NCI-H146 treated with DMSO at 0.1 percent for 48 hours (cell line): ENCODE measurements at regions not wholly inside any gene's neighbourhood (a gene's known extent, or its start where the extent isn't known, plus 50 kb on each side); places are given as distances from the start of the nearest gene placed in this dataset.

Experiments
- DNase-seq: peaks from one replicate; lab custom pipeline; 2025; ENCODE audit not compliant: unreplicated experiment; lab: John Stamatoyannopoulos, UW

GRCh38 chr2:60106836-60107529 is 446.5 kb downstream of the BCL11A start:
- DNase-seq, result no peak

GRCh38 chr2:60105906-60106305 is 447.5 kb downstream of the BCL11A start:
- no peak for DNase-seq

- DNase-seq, result no peak
Observed at GRCh38 chr2:60104514-60105505, 448.6 kb downstream of the BCL11A start.

GRCh38 chr2:60100034-60100433 is 453.4 kb downstream of the BCL11A start:
- no peak for DNase-seq

- no peak for DNase-seq
Observed at GRCh38 chr2:60098996-60099395, 454.5 kb downstream of the BCL11A start.

GRCh38 chr2:60097298-60097697 is 456.2 kb downstream of the BCL11A start:
- no peak for DNase-seq

GRCh38 chr2:60096556-60096955 is 456.9 kb downstream of the BCL11A start:
- DNase-seq, result no peak

- DNase-seq, result no peak
Observed at GRCh38 chr2:60095903-60096302, 457.6 kb downstream of the BCL11A start.

- no peak for DNase-seq
Observed at GRCh38 chr2:60095202-60095815, 458.1 kb downstream of the BCL11A start.

- DNase-seq, result peak; percentile 22
Observed at GRCh38 chr2:60094450-60094929, 459.0 kb downstream of the BCL11A start.

GRCh38 chr2:60092781-60093180 is 460.7 kb downstream of the BCL11A start:
- DNase-seq, result no peak

GRCh38 chr2:60091894-60092293 is 461.6 kb downstream of the BCL11A start:
- no peak for DNase-seq

- no peak for DNase-seq
Observed at GRCh38 chr2:60091266-60091665, 462.2 kb downstream of the BCL11A start.

GRCh38 chr2:60079562-60079961 is 473.9 kb downstream of the BCL11A start:
- DNase-seq, result no peak

GRCh38 chr2:60075048-60075447 is 478.4 kb downstream of the BCL11A start:
- no peak for DNase-seq

GRCh38 chr2:60073201-60073600 is 480.3 kb downstream of the BCL11A start:
- no peak for DNase-seq

GRCh38 chr2:60072609-60073008 is 480.8 kb downstream of the BCL11A start:
- DNase-seq, result no peak

- DNase-seq, result no peak
Observed at GRCh38 chr2:60071490-60071831, 482.0 kb downstream of the BCL11A start.

- no peak for DNase-seq
Observed at GRCh38 chr2:60070736-60071489, 482.5 kb downstream of the BCL11A start.

- no peak for DNase-seq
Observed at GRCh38 chr2:60070196-60070595, 483.3 kb downstream of the BCL11A start.

- no peak for DNase-seq
Observed at GRCh38 chr2:60068755-60069154, 484.7 kb downstream of the BCL11A start.
